Endothelial cell of umbilical vein (primary cell): ENCODE measurements at regions not wholly inside any gene's neighbourhood (a gene's known extent, or its start where the extent isn't known, plus 50 kb on each side); places are given as distances from the start of the nearest gene placed in this dataset.

Source experiments
- BruUV-seq: library from RNA; stranded (reverse); fragments of 400-500 nt; replicated peaks from 2 replicates; lab custom pipeline; 2021; lab: Mats Ljungman, UMichigan
- CTCF ChIA-PET: fragments of 300-600, 350-600 bp; sonication (Branson Sonifier 250); formaldehyde crosslinking; loops from one replicate; lab custom pipeline; 2021; ENCODE audit warnings: antibody characterized with exemption, inconsistent platforms; lab: Charles Lee
- POLR2A ChIA-PET: fragments of 300-600, 350-600 bp; sonication (Branson Sonifier 250); formaldehyde crosslinking; loops from one replicate; lab custom pipeline; 2021; ENCODE audit warnings: antibody characterized with exemption, inconsistent platforms; lab: Charles Lee
- DNase-seq: peaks from one replicate; pipeline ENCODE4 v3.0.0-alpha.2; 2011; ENCODE audit warnings: low read depth, low spot score
- FAIRE-seq: peaks from 2 replicates; lab custom pipeline; 2011; peaks lifted over from hg19 to GRCh38; lab: Jason Lieb, UNC
- H2AFZ ChIP-seq: 2 replicates; pipeline ENCODE4 v1.6.0; 2012; ENCODE audit warnings: low read depth, low read length, control low read depth, inconsistent platforms
- H3K27ac ChIP-seq: 2 replicates; pipeline ENCODE4 v1.5.1; 2011; ENCODE audit warnings: low read depth, mild to moderate bottlenecking, control low read depth, low read length, moderate library complexity; ENCODE audit not compliant: insufficient read depth
- H3K27me3 ChIP-seq, 2 experiments: 2 replicates each; pipeline versions ENCODE4 v1.6.0 to v1.6.1; 2011; ENCODE audit warnings: low read length in 2 of 2, mixed read lengths in 1 of 2; ENCODE audit not compliant: control insufficient read depth in 2 of 2, insufficient read depth in 2 of 2
- H3K36me3 ChIP-seq, 2 experiments: 2 replicates in 1 of 2; 3 replicates in 1 of 2; pipeline ENCODE4 v1.5.1; 2011; ENCODE audit warnings: low read length in 2 of 2, mild to moderate bottlenecking in 1 of 2, moderate library complexity in 1 of 2; ENCODE audit not compliant: control insufficient read depth in 2 of 2, insufficient read depth in 2 of 2; ENCODE audit errors: extremely low read depth in 1 of 2
- H3K4me1 ChIP-seq: 3 replicates; pipeline ENCODE4 v1.5.1; 2011; ENCODE audit warnings: mild to moderate bottlenecking, low read length; ENCODE audit not compliant: control insufficient read depth, insufficient read depth; ENCODE audit errors: extremely low read depth
- H3K4me2 ChIP-seq: 2 replicates; pipeline ENCODE4 v1.6.1; 2011; ENCODE audit warnings: low read length, control low read depth, mixed read lengths; ENCODE audit not compliant: insufficient read depth
- H3K4me3 ChIP-seq, 3 experiments: fragments of 200-600 bp in 1 of 3; sonication (generic), shearing (Covaris generic) in 1 of 3; replicated peaks in 1 of 3; 2 replicates each; pipeline ENCODE4 v1.5.1; 2011 to 2016; ENCODE audit warnings: control low read depth in 3 of 3, low read length in 3 of 3, mild to moderate bottlenecking in 2 of 3, inconsistent platforms in 1 of 3, low read depth in 1 of 3, moderate library complexity in 1 of 3; ENCODE audit not compliant: insufficient read depth in 1 of 3
- H3K79me2 ChIP-seq: 2 replicates; pipeline ENCODE4 v1.6.0; 2012; ENCODE audit warnings: low read length, inconsistent platforms; ENCODE audit not compliant: control insufficient read depth, insufficient read depth
- H3K9ac ChIP-seq: replicated peaks from 2 replicates; pipeline ENCODE3; 2011; ENCODE audit warnings: low read length, control low read depth; ENCODE audit not compliant: insufficient read depth; ENCODE audit errors: extremely low read depth
- H3K9me1 ChIP-seq: replicated peaks from 3 replicates; pipeline ENCODE4 v1.6.0; 2011; ENCODE audit warnings: mild to moderate bottlenecking, low read length; ENCODE audit not compliant: control insufficient read depth, insufficient read depth; ENCODE audit errors: extremely low read depth
- H3K9me3 ChIP-seq: replicated peaks from 2 replicates; pipeline ENCODE4 v1.5.1; 2012; ENCODE audit warnings: low read length, inconsistent platforms; ENCODE audit not compliant: control insufficient read depth, insufficient read depth
- H4K20me1 ChIP-seq: replicated peaks from 2 replicates; pipeline ENCODE3; 2011; ENCODE audit warnings: mild to moderate bottlenecking, low read length; ENCODE audit not compliant: control insufficient read depth, insufficient read depth; ENCODE audit errors: extremely low read depth
- EZH2 ChIP-seq: IDR thresholded peaks from 2 replicates; pipeline ENCODE4 v1.6.1; 2012; ENCODE audit warnings: borderline replicate concordance, low read depth, mild to moderate bottlenecking, moderate library complexity, low read length, inconsistent platforms; ENCODE audit not compliant: severe bottlenecking
- FOS ChIP-seq: IDR thresholded peaks from 2 replicates; pipeline ENCODE4 v1.6.1; 2011; ENCODE audit warnings: mild to moderate bottlenecking, low read length, moderate library complexity, borderline replicate concordance; ENCODE audit not compliant: insufficient read depth
- GATA2 ChIP-seq: IDR thresholded peaks from 2 replicates; pipeline ENCODE4 v1.7.0; 2011; ENCODE audit warnings: low read depth, mild to moderate bottlenecking, moderate library complexity, mixed read lengths, low read length; ENCODE audit not compliant: insufficient read length, insufficient read depth
- JUN ChIP-seq: IDR thresholded peaks from 2 replicates; pipeline ENCODE4 v1.6.1; 2011; ENCODE audit warnings: borderline replicate concordance, low read depth; ENCODE audit not compliant: insufficient read length, insufficient read depth
- MYC ChIP-seq: IDR thresholded peaks from one replicate; pipeline ENCODE4 v1.6.1; 2011; ENCODE audit warnings: mild to moderate bottlenecking, low read depth, low read length
- POLR2A ChIP-seq: IDR thresholded peaks from 2 replicates; pipeline ENCODE4 v1.6.1; 2012; ENCODE audit warnings: low read depth, mild to moderate bottlenecking, control low read depth, low read length
- POLR2AphosphoS5 ChIP-seq: IDR thresholded peaks from 2 replicates; pipeline ENCODE4 v1.6.1; 2012; ENCODE audit warnings: low read depth, mild to moderate bottlenecking, control low read depth, low read length, moderate library complexity; ENCODE audit not compliant: insufficient read depth
- dilution Hi-C: fragments of 300-500 bp; cut with MboI; formaldehyde crosslinking; loops from one replicate; pipeline ENCODE4 v1.15.0; 2019; ENCODE audit warnings: low sequenced_read_pairs; ENCODE audit not compliant: extremely low pct_ligation_motif_present
- intact Hi-C: fragments of 100-400 bp; cut with micrococcal nuclease; formaldehyde crosslinking; loops from one replicate; pipeline ENCODE4 v1.10.0; 2022
- TF ChIP-seq, protein P1 (sequence below), 2 donors: IDR thresholded peaks; 1 replicate in 1 of 2; 2 replicates in 1 of 2; pipeline ENCODE4 v1.5.1; 2011; ENCODE audit warnings: low read length in 2 of 2, mild to moderate bottlenecking in 2 of 2, moderate library complexity in 2 of 2, control low read depth in 1 of 2, inconsistent platforms in 1 of 2, low read depth in 1 of 2; ENCODE audit not compliant: insufficient read depth in 1 of 2; ENCODE audit errors: extremely low read depth in 1 of 2
- TF ChIP-seq, protein P2 (sequence below): IDR thresholded peaks from 2 replicates; pipeline ENCODE4 v1.6.1; 2011; ENCODE audit not compliant: insufficient read depth, insufficient read length

DNA sequence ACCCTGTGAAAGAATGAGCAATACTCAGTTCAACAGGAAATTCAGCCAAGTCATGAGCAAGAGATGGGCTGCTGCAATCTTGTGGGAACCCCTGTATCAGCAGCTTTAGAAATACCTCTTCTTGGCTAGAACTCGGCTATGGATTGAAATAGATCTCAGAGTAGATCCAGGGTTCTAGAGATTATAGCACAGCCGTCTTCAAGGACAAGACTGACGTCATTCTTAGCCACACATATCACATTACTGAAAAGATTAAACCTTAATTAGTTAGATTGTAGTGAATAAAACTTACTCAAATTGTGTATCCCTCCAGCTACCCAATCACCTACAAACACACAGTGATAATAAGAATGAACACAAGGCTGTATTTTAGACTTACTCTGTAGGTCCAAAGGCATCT is 776.4 kb downstream of the EPHA4 start:
- ChIA-PET POLR2A (no interaction called here), CTCF (no interaction called here)
- no peak overlapping the region for H3K4me2 ChIP-seq
- H4K20me1 ChIP-seq, result no peaks in the 10 kb centered on the region
- H3K27ac ChIP-seq, result no peak overlapping the region
- no TSS peak for BruUV-seq
- no peaks in the 10 kb centered on the region for H3K4me1 ChIP-seq
- H2AFZ ChIP-seq, result no peak overlapping the region
- no peak for FAIRE-seq
- no peaks in the 10 kb centered on the region for H3K36me3 ChIP-seq
- no peaks in the 10 kb centered on the region for H3K9me3 ChIP-seq
- H3K27me3 ChIP-seq, result no peaks in the 10 kb centered on the region
- TF ChIP-seq GATA2 (no peak), EZH2 (no peak), POLR2AphosphoS5 (no peak), JUN (no peak), POLR2A (no peak), FOS (no peak), MYC (no peak)
- TF ChIP-seq, protein P1, sequence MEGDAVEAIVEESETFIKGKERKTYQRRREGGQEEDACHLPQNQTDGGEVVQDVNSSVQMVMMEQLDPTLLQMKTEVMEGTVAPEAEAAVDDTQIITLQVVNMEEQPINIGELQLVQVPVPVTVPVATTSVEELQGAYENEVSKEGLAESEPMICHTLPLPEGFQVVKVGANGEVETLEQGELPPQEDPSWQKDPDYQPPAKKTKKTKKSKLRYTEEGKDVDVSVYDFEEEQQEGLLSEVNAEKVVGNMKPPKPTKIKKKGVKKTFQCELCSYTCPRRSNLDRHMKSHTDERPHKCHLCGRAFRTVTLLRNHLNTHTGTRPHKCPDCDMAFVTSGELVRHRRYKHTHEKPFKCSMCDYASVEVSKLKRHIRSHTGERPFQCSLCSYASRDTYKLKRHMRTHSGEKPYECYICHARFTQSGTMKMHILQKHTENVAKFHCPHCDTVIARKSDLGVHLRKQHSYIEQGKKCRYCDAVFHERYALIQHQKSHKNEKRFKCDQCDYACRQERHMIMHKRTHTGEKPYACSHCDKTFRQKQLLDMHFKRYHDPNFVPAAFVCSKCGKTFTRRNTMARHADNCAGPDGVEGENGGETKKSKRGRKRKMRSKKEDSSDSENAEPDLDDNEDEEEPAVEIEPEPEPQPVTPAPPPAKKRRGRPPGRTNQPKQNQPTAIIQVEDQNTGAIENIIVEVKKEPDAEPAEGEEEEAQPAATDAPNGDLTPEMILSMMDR (IDR thresholded peaks at IDR 0.05; ENCODE audit: extremely low read depth in 1 of 2, insufficient read depth in 1 of 2, low read depth in 1 of 2, low read length in 2 of 2), result no peak
- TF ChIP-seq, protein P2, sequence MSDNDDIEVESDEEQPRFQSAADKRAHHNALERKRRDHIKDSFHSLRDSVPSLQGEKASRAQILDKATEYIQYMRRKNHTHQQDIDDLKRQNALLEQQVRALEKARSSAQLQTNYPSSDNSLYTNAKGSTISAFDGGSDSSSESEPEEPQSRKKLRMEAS, result no peak
- H3K9me1 ChIP-seq, result no peaks in the 10 kb centered on the region
- intact Hi-C loops, result no loop called here
- no peak for DNase-seq
- dilution Hi-C loops, result no loop called here
- H3K79me2 ChIP-seq, result no peaks in the 10 kb centered on the region
- no peak overlapping the region for H3K9ac ChIP-seq
- no peak overlapping the region for H3K4me3 ChIP-seq
